ENCODE measurements at regions not wholly inside any gene's neighbourhood (a gene's known extent, or its start where the extent isn't known, plus 50 kb on each side); places are given as distances from the start of the nearest gene placed in this dataset.

DNA sequence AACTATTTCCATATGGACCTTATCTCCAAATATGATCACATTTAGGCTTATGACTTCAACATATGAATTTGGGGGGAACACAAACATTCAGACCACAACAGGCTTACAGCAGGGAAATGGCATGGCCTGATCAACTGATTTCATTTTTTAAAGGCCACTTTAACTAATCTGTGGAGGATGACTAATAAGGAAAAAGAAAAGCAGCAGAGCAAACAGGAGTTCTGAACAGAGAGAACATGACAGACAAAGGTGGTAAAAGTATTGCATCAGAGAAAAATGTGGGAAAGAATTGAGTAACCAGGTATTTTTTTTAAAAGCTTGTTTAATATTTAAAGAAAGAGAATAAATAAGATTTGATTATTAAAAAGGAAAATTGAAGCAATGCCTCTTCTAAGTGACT is 366.1 kb upstream of the TMPO start:
- TF ChIP-seq, protein P1, sequence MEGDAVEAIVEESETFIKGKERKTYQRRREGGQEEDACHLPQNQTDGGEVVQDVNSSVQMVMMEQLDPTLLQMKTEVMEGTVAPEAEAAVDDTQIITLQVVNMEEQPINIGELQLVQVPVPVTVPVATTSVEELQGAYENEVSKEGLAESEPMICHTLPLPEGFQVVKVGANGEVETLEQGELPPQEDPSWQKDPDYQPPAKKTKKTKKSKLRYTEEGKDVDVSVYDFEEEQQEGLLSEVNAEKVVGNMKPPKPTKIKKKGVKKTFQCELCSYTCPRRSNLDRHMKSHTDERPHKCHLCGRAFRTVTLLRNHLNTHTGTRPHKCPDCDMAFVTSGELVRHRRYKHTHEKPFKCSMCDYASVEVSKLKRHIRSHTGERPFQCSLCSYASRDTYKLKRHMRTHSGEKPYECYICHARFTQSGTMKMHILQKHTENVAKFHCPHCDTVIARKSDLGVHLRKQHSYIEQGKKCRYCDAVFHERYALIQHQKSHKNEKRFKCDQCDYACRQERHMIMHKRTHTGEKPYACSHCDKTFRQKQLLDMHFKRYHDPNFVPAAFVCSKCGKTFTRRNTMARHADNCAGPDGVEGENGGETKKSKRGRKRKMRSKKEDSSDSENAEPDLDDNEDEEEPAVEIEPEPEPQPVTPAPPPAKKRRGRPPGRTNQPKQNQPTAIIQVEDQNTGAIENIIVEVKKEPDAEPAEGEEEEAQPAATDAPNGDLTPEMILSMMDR (IDR thresholded peaks at IDR 0.05; ENCODE audit: unreplicated experiment) = no peak

DNA sequence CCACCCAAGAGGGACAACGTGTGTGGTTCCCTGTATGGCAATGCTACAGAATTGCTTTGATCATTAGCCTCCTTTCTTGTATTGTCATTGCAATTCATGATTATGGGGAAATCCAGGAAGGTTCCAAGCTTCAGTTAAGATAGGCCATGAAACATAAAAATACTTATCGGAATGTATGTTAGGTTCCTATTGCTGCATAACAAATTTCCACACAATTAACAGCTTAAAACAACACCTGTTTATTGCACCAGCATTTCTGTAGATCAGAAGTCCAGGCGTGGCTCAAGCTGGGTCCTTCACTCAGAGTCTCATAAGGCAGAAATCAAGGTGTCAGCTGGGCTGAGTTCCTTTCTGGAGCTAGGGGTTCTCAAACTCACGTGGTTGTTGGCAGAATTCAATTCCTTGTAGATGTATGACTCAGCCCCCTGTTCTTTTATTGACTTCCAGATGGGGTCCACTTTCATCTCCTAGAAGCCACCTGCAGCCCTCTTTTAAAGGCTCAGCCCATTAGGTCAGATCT is 365.6 kb upstream of the TMPO start:
- CTCF ChIA-PET = no interaction called here
- intact Hi-C loops (cut with micrococcal nuclease; ENCODE audit: unreplicated experiment) = loop anchor here (5.0 to 10.0 kb wide), 3 partner anchors 447 to 1575 kb away; no protein-coding TSS in a partner anchor
- Mint-ChIP-seq H3K4me3 (ENCODE audit: low read depth, unreplicated experiment) (no peak overlapping the region), H3K27me3 (ENCODE audit: unreplicated experiment) (no peaks in the 10 kb centered on the region), H3K36me3 (ENCODE audit: insufficient read depth, unreplicated experiment) (no peaks in the 10 kb centered on the region), H3K9me3 (ENCODE audit: low read depth, unreplicated experiment) (no peaks in the 10 kb centered on the region), H3K27ac (ENCODE audit: unreplicated experiment) (peak overlapping the region; percentile 84), H3K4me1 (ENCODE audit: low read depth, unreplicated experiment) (peaks cover 23% of the 10 kb centered on the region)
- TF ChIP-seq, protein P1 (IDR thresholded peaks at IDR 0.05; ENCODE audit: unreplicated experiment) = no peak
- no TSS peak for BruUV-seq (replicated peaks)
- DNase-seq = no peak

More for the DNA sequence above, 366.1 kb upstream of the TMPO start:
- Mint-ChIP-seq H3K4me1 (ENCODE audit: low read depth, unreplicated experiment) (peaks cover 23% of the 10 kb centered on the region), H3K36me3 (ENCODE audit: insufficient read depth, unreplicated experiment) (no peaks in the 10 kb centered on the region), H3K9me3 (ENCODE audit: low read depth, unreplicated experiment) (no peaks in the 10 kb centered on the region), H3K4me3 (ENCODE audit: low read depth, unreplicated experiment) (no peak overlapping the region), H3K27ac (ENCODE audit: unreplicated experiment) (peak overlapping the region; percentile 84), H3K27me3 (ENCODE audit: unreplicated experiment) (no peaks in the 10 kb centered on the region)
- intact Hi-C loops (cut with micrococcal nuclease; ENCODE audit: unreplicated experiment) = loop anchor here (5.0 kb wide), 1 partner anchor 447 kb away; no protein-coding TSS in a partner anchor
- no peak for DNase-seq
- CTCF ChIA-PET = no interaction called here
- BruUV-seq (replicated peaks) = no TSS peak

DNA sequence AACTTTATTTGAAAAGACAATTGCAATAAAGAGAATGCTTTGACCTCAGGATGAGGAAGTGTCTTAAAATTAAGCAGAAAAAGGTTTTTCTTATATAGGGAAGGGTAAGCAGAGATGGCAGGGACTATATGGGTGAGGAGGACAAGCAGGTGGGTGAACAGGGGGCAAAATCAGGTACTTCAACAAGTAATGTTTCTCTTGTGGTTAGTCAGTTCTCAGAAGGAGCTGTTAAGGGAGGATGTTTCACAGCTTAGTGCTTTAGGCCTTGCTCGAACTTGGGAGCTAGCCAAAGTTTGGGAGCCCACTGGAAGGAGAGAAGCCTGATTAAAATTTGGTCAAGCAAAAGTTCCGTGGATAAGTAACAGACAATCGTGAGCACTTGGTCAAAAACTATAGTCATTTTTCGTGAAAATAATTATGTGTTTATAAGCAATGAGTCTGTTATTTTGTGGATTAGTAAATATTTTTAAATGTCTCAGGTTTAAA is 364.2 kb upstream of the TMPO start:
- intact Hi-C loops (cut with micrococcal nuclease; ENCODE audit: unreplicated experiment) = loop anchor here (10.0 kb wide), 2 partner anchors 596 to 1576 kb away; no protein-coding TSS in a partner anchor

DNA sequence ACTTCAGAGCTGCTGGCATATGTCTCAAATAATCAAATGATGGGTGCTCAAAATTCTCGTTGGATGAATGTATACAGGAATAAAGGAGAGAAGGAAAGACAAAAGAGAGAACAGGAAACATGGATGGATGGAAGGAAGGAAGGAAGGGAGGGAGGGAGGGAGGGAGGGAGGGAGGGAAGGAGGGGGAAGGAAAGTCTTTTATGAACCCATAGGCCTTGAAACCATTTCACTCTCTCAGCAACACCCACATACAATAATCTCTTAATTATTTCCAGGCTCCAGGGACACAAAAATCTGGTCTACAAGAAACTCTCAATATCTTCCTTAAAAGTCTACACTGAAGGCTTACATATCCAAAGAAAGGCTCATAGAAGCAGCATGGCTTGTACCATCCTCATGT is 363.4 kb upstream of the TMPO start:
- no peaks in the 10 kb centered on the region for H3K36me3 Mint-ChIP-seq (ENCODE audit: insufficient read depth, unreplicated experiment)
- H3K27me3 Mint-ChIP-seq (ENCODE audit: unreplicated experiment) = no peaks in the 10 kb centered on the region
- H3K27ac Mint-ChIP-seq (ENCODE audit: unreplicated experiment) = no peak overlapping the region
- no peaks in the 10 kb centered on the region for H3K9me3 Mint-ChIP-seq (ENCODE audit: low read depth, unreplicated experiment)
- CTCF ChIA-PET = interaction anchor here (0.6 kb wide), 2 partner anchors 1005 to 1342 kb away, joined by 4 to 5 read pairs; no protein-coding TSS in a partner anchor
- H3K4me1 Mint-ChIP-seq (ENCODE audit: low read depth, unreplicated experiment) = peaks cover 23% of the 10 kb centered on the region
- BruUV-seq (replicated peaks) = no TSS peak
- no peak overlapping the region for H3K4me3 Mint-ChIP-seq (ENCODE audit: low read depth, unreplicated experiment)
- intact Hi-C loops (cut with micrococcal nuclease; ENCODE audit: unreplicated experiment) = loop anchor here (10.0 kb wide), 2 partner anchors 597 to 1577 kb away; no protein-coding TSS in a partner anchor
- TF ChIP-seq, protein P1 (IDR thresholded peaks at IDR 0.05; ENCODE audit: unreplicated experiment) = no peak
- DNase-seq = no peak

More for the DNA sequence above, 364.2 kb upstream of the TMPO start:
- Mint-ChIP-seq H3K4me1 (ENCODE audit: low read depth, unreplicated experiment) (peaks cover 23% of the 10 kb centered on the region), H3K27ac (ENCODE audit: unreplicated experiment) (peak overlapping the region; percentile 19), H3K36me3 (ENCODE audit: insufficient read depth, unreplicated experiment) (no peaks in the 10 kb centered on the region), H3K4me3 (ENCODE audit: low read depth, unreplicated experiment) (no peak overlapping the region), H3K27me3 (ENCODE audit: unreplicated experiment) (no peaks in the 10 kb centered on the region), H3K9me3 (ENCODE audit: low read depth, unreplicated experiment) (no peaks in the 10 kb centered on the region)
- DNase-seq = no peak
- BruUV-seq (replicated peaks) = no TSS peak
- TF ChIP-seq, protein P1 (IDR thresholded peaks at IDR 0.05; ENCODE audit: unreplicated experiment) = no peak
- CTCF ChIA-PET = no interaction called here
